ENCODE measurements at regions not wholly inside any gene's neighbourhood (a gene's known extent, or its start where the extent isn't known, plus 50 kb on each side); places are given as distances from the start of the nearest gene placed in this dataset.

DNA sequence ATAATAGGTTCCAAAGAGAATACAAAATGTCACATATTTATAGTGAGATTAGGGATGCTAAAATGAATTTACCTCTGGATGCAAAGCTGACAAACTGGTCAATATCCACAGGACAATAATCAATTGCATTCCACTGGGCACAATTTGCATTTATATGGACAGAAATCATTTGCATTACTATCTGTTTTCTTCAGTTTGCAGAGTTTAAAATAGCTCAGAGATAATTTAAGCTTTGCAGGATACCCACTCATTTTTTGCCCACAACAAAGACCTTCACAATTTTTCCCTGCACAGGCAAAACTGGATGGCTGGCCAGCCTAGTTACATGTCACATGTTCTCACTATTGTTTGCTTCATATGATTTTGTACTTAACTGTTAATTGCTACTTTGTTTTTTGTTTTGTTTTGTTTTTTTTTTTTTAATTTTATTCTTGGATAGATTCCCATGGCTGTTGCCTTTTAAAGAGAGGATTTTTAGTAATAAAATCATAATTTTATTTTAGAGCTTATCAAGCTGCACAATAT lies 483.5 kb downstream of the UTRN start:
- H3K27ac ChIP-seq (ENCODE audit: low read depth, low read length), result no peak overlapping the region
- H3K79me2 ChIP-seq (ENCODE audit: insufficient read depth, low read length), result no peaks in the 10 kb centered on the region
- peaks cover under 1% of the 10 kb centered on the region for H3K36me3 ChIP-seq (ENCODE audit: insufficient read depth, low read length)
- no peaks in the 10 kb centered on the region for H3K9me3 ChIP-seq (ENCODE audit: low read depth, low read length)
- H4K20me1 ChIP-seq (ENCODE audit: insufficient read depth, low read length), result no peaks in the 10 kb centered on the region
- DNase-seq (ENCODE audit: insufficient read length, low spot score, missing footprints), result no peak
- TF ChIP-seq, protein P1, sequence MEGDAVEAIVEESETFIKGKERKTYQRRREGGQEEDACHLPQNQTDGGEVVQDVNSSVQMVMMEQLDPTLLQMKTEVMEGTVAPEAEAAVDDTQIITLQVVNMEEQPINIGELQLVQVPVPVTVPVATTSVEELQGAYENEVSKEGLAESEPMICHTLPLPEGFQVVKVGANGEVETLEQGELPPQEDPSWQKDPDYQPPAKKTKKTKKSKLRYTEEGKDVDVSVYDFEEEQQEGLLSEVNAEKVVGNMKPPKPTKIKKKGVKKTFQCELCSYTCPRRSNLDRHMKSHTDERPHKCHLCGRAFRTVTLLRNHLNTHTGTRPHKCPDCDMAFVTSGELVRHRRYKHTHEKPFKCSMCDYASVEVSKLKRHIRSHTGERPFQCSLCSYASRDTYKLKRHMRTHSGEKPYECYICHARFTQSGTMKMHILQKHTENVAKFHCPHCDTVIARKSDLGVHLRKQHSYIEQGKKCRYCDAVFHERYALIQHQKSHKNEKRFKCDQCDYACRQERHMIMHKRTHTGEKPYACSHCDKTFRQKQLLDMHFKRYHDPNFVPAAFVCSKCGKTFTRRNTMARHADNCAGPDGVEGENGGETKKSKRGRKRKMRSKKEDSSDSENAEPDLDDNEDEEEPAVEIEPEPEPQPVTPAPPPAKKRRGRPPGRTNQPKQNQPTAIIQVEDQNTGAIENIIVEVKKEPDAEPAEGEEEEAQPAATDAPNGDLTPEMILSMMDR (IDR thresholded peaks at IDR 0.05; ENCODE audit: extremely low read depth, low read depth, low read length), result no peak
- no peaks in the 10 kb centered on the region for H3K4me1 ChIP-seq (ENCODE audit: insufficient read depth, low read length)
- H3K4me2 ChIP-seq (ENCODE audit: insufficient read depth, low read length), result no peak overlapping the region
- no peaks in the 10 kb centered on the region for H3K27me3 ChIP-seq (ENCODE audit: insufficient read depth, low read length)
- H3K4me3 ChIP-seq (ENCODE audit: insufficient read depth, low read length), result no peak overlapping the region
- no peak overlapping the region for H2AFZ ChIP-seq (ENCODE audit: low read length)

DNA sequence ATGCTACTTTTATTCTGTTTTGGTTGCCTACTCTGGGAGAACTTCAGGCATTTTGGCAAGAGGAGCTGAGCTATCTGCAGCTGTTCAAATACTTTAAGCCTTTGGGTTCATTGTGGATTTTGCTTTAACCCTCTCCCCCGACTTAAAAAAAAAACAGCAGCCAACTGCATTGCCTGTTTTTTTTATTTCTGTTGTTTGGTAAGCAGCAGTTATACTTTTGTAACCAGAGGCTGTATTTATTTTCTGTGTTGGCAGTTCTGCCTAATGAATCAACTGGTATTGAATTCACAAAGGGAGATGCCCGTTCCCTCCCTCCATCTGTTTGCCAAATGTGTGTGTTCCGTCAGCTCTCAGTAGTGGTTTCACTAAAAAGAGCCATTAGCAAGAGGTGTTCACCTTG lies 484.0 kb downstream of the UTRN start:
- no peak overlapping the region for H3K27ac ChIP-seq (ENCODE audit: low read depth, low read length)
- peaks cover 5% of the 10 kb centered on the region for H3K36me3 ChIP-seq (ENCODE audit: insufficient read depth, low read length)
- H3K4me1 ChIP-seq (ENCODE audit: insufficient read depth, low read length), result no peaks in the 10 kb centered on the region
- DNase-seq (ENCODE audit: insufficient read length, low spot score, missing footprints), result no peak
- H3K79me2 ChIP-seq (ENCODE audit: insufficient read depth, low read length), result no peaks in the 10 kb centered on the region
- TF ChIP-seq, protein P1 (IDR thresholded peaks at IDR 0.05; ENCODE audit: extremely low read depth, low read depth, low read length), result no peak
- H3K9me3 ChIP-seq (ENCODE audit: low read depth, low read length), result no peaks in the 10 kb centered on the region
- H4K20me1 ChIP-seq (ENCODE audit: insufficient read depth, low read length), result no peaks in the 10 kb centered on the region
- H3K4me3 ChIP-seq (ENCODE audit: insufficient read depth, low read length), result no peak overlapping the region
- H3K27me3 ChIP-seq (ENCODE audit: insufficient read depth, low read length), result no peaks in the 10 kb centered on the region
- H2AFZ ChIP-seq (ENCODE audit: low read length), result no peak overlapping the region
- H3K4me2 ChIP-seq (ENCODE audit: insufficient read depth, low read length), result no peak overlapping the region

DNA sequence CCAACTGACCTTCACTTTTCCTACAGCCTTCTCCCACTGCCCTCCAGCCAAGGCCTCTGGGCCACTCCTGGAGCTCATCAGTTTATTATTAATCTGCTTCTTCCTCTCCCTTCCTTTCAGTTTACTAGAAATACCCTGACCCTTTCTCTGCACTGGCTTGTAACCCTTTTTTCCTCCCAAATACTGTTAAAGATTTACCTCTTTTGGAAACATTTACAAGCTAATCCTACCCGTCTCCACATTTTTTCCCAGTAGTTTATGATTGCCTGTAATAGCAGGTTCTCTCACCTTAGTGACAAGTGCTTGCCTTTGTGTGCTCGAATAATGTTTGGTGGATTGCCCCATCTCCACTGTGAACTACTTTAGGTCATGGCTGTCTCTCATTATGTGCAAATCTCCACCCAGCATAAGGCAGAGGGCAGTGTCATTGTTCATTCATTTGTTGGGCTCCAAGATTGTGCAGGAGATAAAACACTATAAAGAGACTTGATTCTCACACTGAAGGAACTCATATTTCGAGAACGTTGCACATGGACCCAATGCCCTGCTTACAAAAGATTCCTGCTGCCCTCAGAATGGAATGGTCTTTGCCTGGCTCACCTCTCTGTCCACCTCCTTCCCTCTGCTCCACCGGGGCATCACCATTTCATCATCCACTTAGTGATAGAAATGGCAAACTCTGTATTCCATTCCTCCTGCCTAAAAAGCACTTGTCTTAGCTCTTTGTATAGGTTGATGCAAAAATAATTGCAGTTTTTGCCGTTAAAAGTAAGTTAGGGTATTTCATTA lies 491.1 kb downstream of the UTRN start:
- Histone ChIP-seq H4K20me1 (ENCODE audit: insufficient read depth, low read length) (no peaks in the 10 kb centered on the region), H3K4me3 (ENCODE audit: insufficient read depth, low read length) (no peak overlapping the region), H3K36me3 (ENCODE audit: insufficient read depth, low read length) (peaks cover 25% of the 10 kb centered on the region), H3K79me2 (ENCODE audit: insufficient read depth, low read length) (no peaks in the 10 kb centered on the region), H3K4me2 (ENCODE audit: insufficient read depth, low read length) (no peak overlapping the region), H2AFZ (ENCODE audit: low read length) (no peak overlapping the region), H3K4me1 (ENCODE audit: insufficient read depth, low read length) (no peaks in the 10 kb centered on the region), H3K9me3 (ENCODE audit: low read depth, low read length) (no peaks in the 10 kb centered on the region), H3K27me3 (ENCODE audit: insufficient read depth, low read length) (no peaks in the 10 kb centered on the region), H3K27ac (ENCODE audit: low read depth, low read length) (no peak overlapping the region)
- TF ChIP-seq, protein P1 (IDR thresholded peaks at IDR 0.05; ENCODE audit: extremely low read depth, low read depth, low read length), result no peak
- DNase-seq (ENCODE audit: insufficient read length, low spot score, missing footprints), result no peak

DNA sequence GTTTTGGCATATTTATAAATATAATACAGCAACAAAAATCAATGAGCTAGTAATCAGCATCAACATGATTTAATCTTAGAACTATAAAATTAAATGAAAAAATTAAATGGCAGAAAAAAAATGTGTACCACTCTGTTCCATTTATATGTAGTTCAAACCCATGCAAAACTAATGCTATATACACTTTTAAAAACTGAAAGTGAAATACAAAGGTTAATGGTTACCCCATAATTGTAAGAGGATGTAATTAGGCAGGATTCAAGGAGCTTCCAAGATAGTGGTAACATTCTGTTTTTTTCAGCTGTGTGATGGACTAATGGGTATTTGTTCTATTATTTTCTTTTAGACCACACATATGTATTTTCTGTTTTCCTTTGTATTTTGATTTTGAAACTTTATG lies 492.1 kb downstream of the UTRN start:
- peaks cover 25% of the 10 kb centered on the region for H3K36me3 ChIP-seq (ENCODE audit: insufficient read depth, low read length)
- H4K20me1 ChIP-seq (ENCODE audit: insufficient read depth, low read length), result no peaks in the 10 kb centered on the region
- no peaks in the 10 kb centered on the region for H3K79me2 ChIP-seq (ENCODE audit: insufficient read depth, low read length)
- no peak overlapping the region for H2AFZ ChIP-seq (ENCODE audit: low read length)
- H3K4me3 ChIP-seq (ENCODE audit: insufficient read depth, low read length), result no peak overlapping the region
- TF ChIP-seq, protein P1 (IDR thresholded peaks at IDR 0.05; ENCODE audit: extremely low read depth, low read depth, low read length), result no peak
- no peak overlapping the region for H3K27ac ChIP-seq (ENCODE audit: low read depth, low read length)
- DNase-seq (ENCODE audit: insufficient read length, low spot score, missing footprints), result no peak
- no peaks in the 10 kb centered on the region for H3K9me3 ChIP-seq (ENCODE audit: low read depth, low read length)
- H3K4me1 ChIP-seq (ENCODE audit: insufficient read depth, low read length), result no peaks in the 10 kb centered on the region
- H3K27me3 ChIP-seq (ENCODE audit: insufficient read depth, low read length), result no peaks in the 10 kb centered on the region
- no peak overlapping the region for H3K4me2 ChIP-seq (ENCODE audit: insufficient read depth, low read length)

Measured in osteoblast (primary cell).